GM12878 (cell line): ENCODE measurements at regions not wholly inside any gene's neighbourhood (a gene's known extent, or its start where the extent isn't known, plus 50 kb on each side); places are given as distances from the start of the nearest gene placed in this dataset.

ENCODE experiments used
- ATAC-seq: fragments of 200-7000 bp; cut with Tn5 transposase; 3 replicates; pipeline ENCODE4 v1.9.1; 2020; ENCODE audit warnings: mild to moderate bottlenecking, moderate library complexity
- BruUV-seq: library from RNA; stranded (reverse); fragments of 400-500 nt; replicated peaks from 2 replicates; lab custom pipeline; 2021; lab: Mats Ljungman, UMichigan
- CTCF ChIA-PET: fragments of 300-600 bp; sonication (Branson Sonifier 250); formaldehyde crosslinking; extraction: SDS; loops from one replicate; lab custom pipeline; 2021; ENCODE audit warnings: inconsistent platforms; lab: Yijun Ruan, JAX
- POLR2A ChIA-PET: fragments of 350-600 bp; formaldehyde crosslinking; extraction: SDS; loops from one replicate; lab custom pipeline; 2021; ENCODE audit warnings: inconsistent platforms; lab: Charles Lee
- RAD21 ChIA-PET: fragments of 300-600 bp; sonication (Branson Sonifier 250); formaldehyde crosslinking; loops from one replicate; lab custom pipeline; 2023; ENCODE audit warnings: antibody characterized with exemption; ENCODE audit not compliant: unreplicated experiment; lab: Charles Lee
- SMC1A ChIA-PET: fragments of 300-600 bp; sonication (Branson Sonifier 250); formaldehyde crosslinking; loops from one replicate; lab custom pipeline; 2023; ENCODE audit not compliant: unreplicated experiment, uncharacterized antibody; lab: Charles Lee
- DNase-seq: peaks from one replicate; pipeline ENCODE4 v3.0.0-alpha.2; 2011; ENCODE audit warnings: low read depth, low spot score
- FAIRE-seq: peaks from 3 replicates; lab custom pipeline; 2011; peaks lifted over from hg19 to GRCh38; lab: Jason Lieb, UNC
- H2AFZ ChIP-seq: 2 replicates; pipeline ENCODE4 v1.6.0; 2011; ENCODE audit warnings: low read depth, low read length, control low read depth; ENCODE audit not compliant: control insufficient read depth
- H3K27ac ChIP-seq: 2 replicates; pipeline ENCODE4 v1.5.1; 2011; ENCODE audit warnings: control low read depth; ENCODE audit not compliant: control insufficient read depth, insufficient read depth
- H3K27me3 ChIP-seq, 2 experiments: replicated peaks in 1 of 2; 2 replicates each; pipeline versions ENCODE4 v1.6.0 to v1.6.1; 2011; ENCODE audit warnings: low read length in 1 of 2; ENCODE audit not compliant: control insufficient read depth in 2 of 2, insufficient read depth in 2 of 2
- H3K36me3 ChIP-seq, 2 experiments: 2 replicates each; pipeline ENCODE4 v1.5.1; 2011; ENCODE audit warnings: low read length in 1 of 2; ENCODE audit not compliant: control insufficient read depth in 2 of 2, insufficient read depth in 2 of 2
- H3K4me1 ChIP-seq: 2 replicates; pipeline ENCODE4 v1.6.1; 2011; ENCODE audit warnings: mild to moderate bottlenecking, low read length, moderate library complexity, mixed read lengths; ENCODE audit not compliant: control insufficient read depth, insufficient read depth
- H3K4me2 ChIP-seq: 2 replicates; pipeline ENCODE4 v1.6.0; 2011; ENCODE audit warnings: control low read depth; ENCODE audit not compliant: control insufficient read depth, insufficient read depth
- H3K4me3 ChIP-seq: fragments of 200-600 bp; sonication (generic); 2 replicates; pipeline ENCODE4 v1.5.1; 2016
- H3K79me2 ChIP-seq: 2 replicates; pipeline ENCODE4 v1.6.0; 2011; ENCODE audit warnings: low read length; ENCODE audit not compliant: control insufficient read depth, insufficient read depth
- H3K9ac ChIP-seq: 2 replicates; pipeline ENCODE4 v1.8.0; 2011; ENCODE audit warnings: low read length, control low read depth, mixed read lengths; ENCODE audit not compliant: control insufficient read depth, insufficient read depth
- H3K9me3 ChIP-seq: replicated peaks from 3 replicates; pipeline ENCODE4 v1.5.1; 2011; ENCODE audit warnings: mild to moderate bottlenecking, low read length; ENCODE audit not compliant: control insufficient read depth, insufficient read depth
- H4K20me1 ChIP-seq: 2 replicates; pipeline ENCODE4 v1.6.0; 2011; ENCODE audit not compliant: control insufficient read depth, insufficient read depth
- DPF2 ChIP-seq: fragments of 450-650 bp; IDR thresholded peaks from 2 replicates; pipeline ENCODE4 v1.6.1; 2017; ENCODE audit warnings: mild to moderate bottlenecking
- EGR1 ChIP-seq, 2 experiments: IDR thresholded peaks; 1 replicate in 1 of 2; 2 replicates in 1 of 2; pipeline ENCODE4 v1.6.1; 2011 to 2012; ENCODE audit warnings: low read depth in 2 of 2, low read length in 2 of 2, borderline replicate concordance in 1 of 2, mild to moderate bottlenecking in 1 of 2, moderate library complexity in 1 of 2
- FOXK2 ChIP-seq: fragments of 450-650 bp; IDR thresholded peaks from 2 replicates; pipeline ENCODE4 v1.6.1; 2017; ENCODE audit warnings: mild to moderate bottlenecking, moderate library complexity
- HCFC1 ChIP-seq: fragments of 150-350 bp; IDR thresholded peaks from 2 replicates; pipeline ENCODE4 v1.6.1; 2014; ENCODE audit warnings: low read length
- MTA3 ChIP-seq: IDR thresholded peaks from 2 replicates; pipeline ENCODE4 v1.6.1; 2012; ENCODE audit warnings: low read length, inconsistent platforms, borderline replicate concordance
- MYB ChIP-seq: fragments of 150-350 bp; IDR thresholded peaks from 2 replicates; pipeline ENCODE4 v1.6.1; 2014; ENCODE audit warnings: mild to moderate bottlenecking, low read depth, low read length, borderline replicate concordance
- NR2C1 ChIP-seq: fragments of 450-650 bp; IDR thresholded peaks from 2 replicates; pipeline ENCODE4 v1.6.1; 2017; ENCODE audit warnings: antibody characterized with exemption, mild to moderate bottlenecking, moderate library complexity
- PML ChIP-seq: IDR thresholded peaks from 2 replicates; pipeline ENCODE4 v1.6.1; 2012; ENCODE audit warnings: low read length, inconsistent platforms
- SMAD1 ChIP-seq: fragments of 450-650 bp; IDR thresholded peaks from 2 replicates; pipeline ENCODE4 v1.6.1; 2018; ENCODE audit warnings: mild to moderate bottlenecking, low read depth; ENCODE audit not compliant: partially characterized antibody
- SREBF1 ChIP-seq: IDR thresholded peaks from 2 replicates; pipeline ENCODE4 v1.6.1; 2012; ENCODE audit warnings: mild to moderate bottlenecking, low read length
- SREBF2 ChIP-seq: IDR thresholded peaks from 2 replicates; pipeline ENCODE4 v1.6.1; 2012; ENCODE audit warnings: mild to moderate bottlenecking, low read length
- TBL1XR1 ChIP-seq: IDR thresholded peaks from 2 replicates; pipeline ENCODE4 v1.6.1; 2012; ENCODE audit warnings: low read depth, low read length, improper control_type of control experiment
- YBX1 ChIP-seq: fragments of 450-650 bp; IDR thresholded peaks from 2 replicates; pipeline ENCODE4 v1.6.1; 2016; ENCODE audit warnings: antibody characterized with exemption
- ZNF207 ChIP-seq: fragments of 450-650 bp; IDR thresholded peaks from 2 replicates; pipeline ENCODE4 v1.6.1; 2014; ENCODE audit warnings: antibody characterized with exemption, mild to moderate bottlenecking, borderline replicate concordance
- WGBS: methylation state at CpG from one replicate; pipeline ENCODE4 v1.1.6; 2016; ENCODE audit warnings: low lambda C conversion rate; ENCODE audit not compliant: insufficient replicate concordance, insufficient coverage; ENCODE audit errors: missing lambda C conversion rate; 5-methylcytosine and 5-hydroxymethylcytosine counted together
- in situ Hi-C: fragments of 300-500 bp; cut with MboI; formaldehyde crosslinking; loops from 9 replicates; pipeline ENCODE4 v1.14.3; 2018; ENCODE audit warnings: mixed read lengths
- intact Hi-C: fragments of 100-400 bp; cut with micrococcal nuclease; formaldehyde crosslinking; loops from one replicate; pipeline ENCODE4 v1.14.2; 2022; ENCODE audit not compliant: unreplicated experiment
- TF ChIP-seq, protein P1 (sequence below): IDR thresholded peaks from 2 replicates; pipeline ENCODE4 v1.6.1; 2012; ENCODE audit warnings: mild to moderate bottlenecking, low read depth, low read length
- TF ChIP-seq, protein P2 (sequence below): IDR thresholded peaks from 2 replicates; pipeline ENCODE4 v1.6.1; 2011; ENCODE audit warnings: borderline replicate concordance, low read depth, mild to moderate bottlenecking, moderate library complexity, low read length; ENCODE audit not compliant: insufficient read depth, poor library complexity, severe bottlenecking
- TF ChIP-seq, protein P3 (sequence below): fragments of 450-650 bp; IDR thresholded peaks from 2 replicates; pipeline ENCODE4 v1.6.1; 2017; ENCODE audit warnings: mild to moderate bottlenecking

DNA sequence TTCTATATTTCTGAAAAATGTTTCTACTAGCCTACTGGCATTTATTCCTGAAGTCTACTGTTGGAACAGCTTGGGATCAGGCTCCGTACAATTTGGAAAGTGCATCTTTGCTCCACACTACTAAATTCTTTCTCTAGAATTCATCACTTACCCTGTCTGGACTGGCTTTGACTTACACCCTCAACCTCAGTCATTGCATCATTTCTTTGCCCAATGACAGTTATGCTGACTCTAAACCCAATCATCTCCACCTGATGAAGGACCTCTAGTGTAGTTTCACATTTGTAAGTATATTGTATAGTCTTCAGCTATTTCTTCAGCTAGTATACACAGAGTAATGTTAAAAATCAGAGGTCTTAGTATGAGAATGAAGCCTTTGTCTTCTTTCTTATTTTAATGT is 359.6 kb upstream of the MC4R start (continued):
- TF ChIP-seq EGR1 (IDR thresholded peaks at IDR 0.05; ENCODE audit: borderline replicate concordance in 1 of 2, low read depth in 2 of 2, low read length in 2 of 2) (no peak), MTA3 (no peak), FOXK2 (no peak), SREBF1 (no peak), MYB (no peak), SMAD1 (no peak)
- TF ChIP-seq, protein P1, sequence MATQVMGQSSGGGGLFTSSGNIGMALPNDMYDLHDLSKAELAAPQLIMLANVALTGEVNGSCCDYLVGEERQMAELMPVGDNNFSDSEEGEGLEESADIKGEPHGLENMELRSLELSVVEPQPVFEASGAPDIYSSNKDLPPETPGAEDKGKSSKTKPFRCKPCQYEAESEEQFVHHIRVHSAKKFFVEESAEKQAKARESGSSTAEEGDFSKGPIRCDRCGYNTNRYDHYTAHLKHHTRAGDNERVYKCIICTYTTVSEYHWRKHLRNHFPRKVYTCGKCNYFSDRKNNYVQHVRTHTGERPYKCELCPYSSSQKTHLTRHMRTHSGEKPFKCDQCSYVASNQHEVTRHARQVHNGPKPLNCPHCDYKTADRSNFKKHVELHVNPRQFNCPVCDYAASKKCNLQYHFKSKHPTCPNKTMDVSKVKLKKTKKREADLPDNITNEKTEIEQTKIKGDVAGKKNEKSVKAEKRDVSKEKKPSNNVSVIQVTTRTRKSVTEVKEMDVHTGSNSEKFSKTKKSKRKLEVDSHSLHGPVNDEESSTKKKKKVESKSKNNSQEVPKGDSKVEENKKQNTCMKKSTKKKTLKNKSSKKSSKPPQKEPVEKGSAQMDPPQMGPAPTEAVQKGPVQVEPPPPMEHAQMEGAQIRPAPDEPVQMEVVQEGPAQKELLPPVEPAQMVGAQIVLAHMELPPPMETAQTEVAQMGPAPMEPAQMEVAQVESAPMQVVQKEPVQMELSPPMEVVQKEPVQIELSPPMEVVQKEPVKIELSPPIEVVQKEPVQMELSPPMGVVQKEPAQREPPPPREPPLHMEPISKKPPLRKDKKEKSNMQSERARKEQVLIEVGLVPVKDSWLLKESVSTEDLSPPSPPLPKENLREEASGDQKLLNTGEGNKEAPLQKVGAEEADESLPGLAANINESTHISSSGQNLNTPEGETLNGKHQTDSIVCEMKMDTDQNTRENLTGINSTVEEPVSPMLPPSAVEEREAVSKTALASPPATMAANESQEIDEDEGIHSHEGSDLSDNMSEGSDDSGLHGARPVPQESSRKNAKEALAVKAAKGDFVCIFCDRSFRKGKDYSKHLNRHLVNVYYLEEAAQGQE, result no peak
- TF ChIP-seq, all 136 proteins: peak for 0

DNA sequence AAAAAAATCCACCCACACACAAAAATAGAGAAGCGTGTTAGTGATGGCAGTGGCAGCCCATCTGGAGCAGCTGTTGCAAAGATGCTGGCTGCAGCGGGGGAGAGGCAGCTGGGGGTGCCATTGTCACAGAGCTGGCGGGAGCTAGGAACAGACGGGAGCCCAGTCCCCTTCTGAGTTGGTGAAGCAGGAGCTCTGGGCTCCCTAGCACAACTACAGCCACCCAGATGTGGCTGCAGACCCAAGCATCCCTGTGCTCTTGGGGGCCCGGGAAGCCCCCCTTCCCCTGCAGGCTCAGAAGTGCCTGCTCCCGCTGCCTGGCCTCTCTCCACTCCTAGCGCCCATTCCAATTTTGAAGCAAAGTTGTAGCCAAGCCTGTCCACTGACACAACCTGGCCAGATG is 366.6 kb upstream of the MC4R start:
- Histone ChIP-seq H3K79me2 (no peaks in the 10 kb centered on the region), H2AFZ (no peak overlapping the region), H3K9me3 (no peaks in the 10 kb centered on the region), H3K4me3 (no peak overlapping the region), H4K20me1 (no peaks in the 10 kb centered on the region), H3K27me3 (no peaks in the 10 kb centered on the region), H3K27ac (no peak overlapping the region), H3K4me1 (no peaks in the 10 kb centered on the region), H3K36me3 (no peaks in the 10 kb centered on the region), H3K9ac (no peak overlapping the region), H3K4me2 (no peak overlapping the region)
- RAD21 ChIA-PET, result no interaction called here
- TF ChIP-seq SREBF2, result no peak
- TF ChIP-seq PML, result no peak
- TF ChIP-seq DPF2, result no peak
- TF ChIP-seq, protein P2, sequence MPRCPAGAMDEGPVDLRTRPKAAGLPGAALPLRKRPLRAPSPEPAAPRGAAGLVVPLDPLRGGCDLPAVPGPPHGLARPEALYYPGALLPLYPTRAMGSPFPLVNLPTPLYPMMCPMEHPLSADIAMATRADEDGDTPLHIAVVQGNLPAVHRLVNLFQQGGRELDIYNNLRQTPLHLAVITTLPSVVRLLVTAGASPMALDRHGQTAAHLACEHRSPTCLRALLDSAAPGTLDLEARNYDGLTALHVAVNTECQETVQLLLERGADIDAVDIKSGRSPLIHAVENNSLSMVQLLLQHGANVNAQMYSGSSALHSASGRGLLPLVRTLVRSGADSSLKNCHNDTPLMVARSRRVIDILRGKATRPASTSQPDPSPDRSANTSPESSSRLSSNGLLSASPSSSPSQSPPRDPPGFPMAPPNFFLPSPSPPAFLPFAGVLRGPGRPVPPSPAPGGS, result no peak
- TF ChIP-seq HCFC1, result no peak
- TF ChIP-seq NR2C1, result no peak
- TF ChIP-seq TBL1XR1, result no peak
- TF ChIP-seq, protein P3, sequence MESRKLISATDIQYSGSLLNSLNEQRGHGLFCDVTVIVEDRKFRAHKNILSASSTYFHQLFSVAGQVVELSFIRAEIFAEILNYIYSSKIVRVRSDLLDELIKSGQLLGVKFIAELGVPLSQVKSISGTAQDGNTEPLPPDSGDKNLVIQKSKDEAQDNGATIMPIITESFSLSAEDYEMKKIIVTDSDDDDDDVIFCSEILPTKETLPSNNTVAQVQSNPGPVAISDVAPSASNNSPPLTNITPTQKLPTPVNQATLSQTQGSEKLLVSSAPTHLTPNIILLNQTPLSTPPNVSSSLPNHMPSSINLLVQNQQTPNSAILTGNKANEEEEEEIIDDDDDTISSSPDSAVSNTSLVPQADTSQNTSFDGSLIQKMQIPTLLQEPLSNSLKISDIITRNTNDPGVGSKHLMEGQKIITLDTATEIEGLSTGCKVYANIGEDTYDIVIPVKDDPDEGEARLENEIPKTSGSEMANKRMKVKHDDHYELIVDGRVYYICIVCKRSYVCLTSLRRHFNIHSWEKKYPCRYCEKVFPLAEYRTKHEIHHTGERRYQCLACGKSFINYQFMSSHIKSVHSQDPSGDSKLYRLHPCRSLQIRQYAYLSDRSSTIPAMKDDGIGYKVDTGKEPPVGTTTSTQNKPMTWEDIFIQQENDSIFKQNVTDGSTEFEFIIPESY, result no peak
- no peak for TF ChIP-seq YBX1
- no peak for TF ChIP-seq ZNF207
- intact Hi-C loops, result no loop called here
- SMC1A ChIA-PET, result no interaction called here
- CTCF ChIA-PET, result no interaction called here
- DNase-seq (no peak), ATAC-seq (no peak), FAIRE-seq (no peak)
- no TSS peak for BruUV-seq
- POLR2A ChIA-PET, result interaction anchor here (1.0 kb wide), 1 partner anchor 11 kb away, joined by 3 read pairs; no protein-coding TSS in a partner anchor
- in situ Hi-C loops, result no loop called here
- WGBS, result 22% methylated on average over 7 of the region's 7 CpGs
